Muscle of leg (tissue), 3 donors: ENCODE measurements at regions not wholly inside any gene's neighbourhood (a gene's known extent, or its start where the extent isn't known, plus 50 kb on each side); places are given as distances from the start of the nearest gene placed in this dataset.
A peak's percentile ranks its signal among the peaks of the same experiment; 100 is the strongest.

ENCODE experiments used
- DNase-seq: peaks from one replicate; pipeline ENCODE4 v3.0.0; 2013
- H3K27ac ChIP-seq: one replicate; pipeline ENCODE4 v1.5.1; 2013; ENCODE audit warnings: mild to moderate bottlenecking, low read length, control low read depth
- H3K27me3 ChIP-seq: one replicate; pipeline ENCODE4 v1.6.1; 2013; ENCODE audit warnings: low read length; ENCODE audit not compliant: control insufficient read depth, insufficient read depth
- H3K36me3 ChIP-seq: one replicate; pipeline ENCODE4 v1.6.1; 2013; ENCODE audit warnings: low read length; ENCODE audit not compliant: control insufficient read depth, insufficient read depth
- H3K4me1 ChIP-seq: one replicate; pipeline ENCODE4 v1.6.1; 2013; ENCODE audit warnings: low read length; ENCODE audit not compliant: control insufficient read depth, insufficient read depth
- H3K4me3 ChIP-seq: one replicate; pipeline ENCODE4 v1.5.1; 2013; ENCODE audit warnings: low read length, control low read depth
- H3K9me3 ChIP-seq: replicated peaks from 2 replicates; pipeline ENCODE4 v1.6.1; 2013; ENCODE audit warnings: low read depth, low read length; ENCODE audit not compliant: control insufficient read depth
- WGBS: methylation state at CpG from one replicate; pipeline ENCODE4 v1.1.5; 2013; ENCODE audit warnings: missing lambda C conversion rate; ENCODE audit not compliant: insufficient coverage; 5-methylcytosine and 5-hydroxymethylcytosine counted together

DNA sequence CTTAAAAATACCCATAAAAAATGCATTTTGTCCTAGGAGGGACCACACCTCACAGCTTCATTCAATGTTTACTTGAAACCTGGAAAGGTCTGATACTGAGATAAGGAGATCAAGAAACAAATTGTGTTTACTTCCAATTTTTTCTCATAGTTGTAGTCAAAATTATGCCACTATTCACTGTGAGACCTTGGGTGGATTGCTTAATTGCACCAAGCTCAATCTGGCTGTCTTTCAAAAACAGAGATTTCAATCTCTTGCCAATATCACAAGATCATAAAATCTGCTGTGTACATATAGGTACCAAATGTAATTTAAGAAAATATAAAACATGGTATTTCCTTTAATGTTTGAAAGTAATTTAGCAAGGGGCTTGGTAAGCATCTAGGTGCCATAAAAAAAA, 186.4 kb upstream of the THBS1 start:
- no peak for DNase-seq
- no peak overlapping the region for H3K27ac ChIP-seq
- H3K9me3 ChIP-seq, result no peaks in the 10 kb centered on the region
- H3K27me3 ChIP-seq, result no peaks in the 10 kb centered on the region
- no peaks in the 10 kb centered on the region for H3K36me3 ChIP-seq
- H3K4me3 ChIP-seq, result no peak overlapping the region
- no peaks in the 10 kb centered on the region for H3K4me1 ChIP-seq

DNA sequence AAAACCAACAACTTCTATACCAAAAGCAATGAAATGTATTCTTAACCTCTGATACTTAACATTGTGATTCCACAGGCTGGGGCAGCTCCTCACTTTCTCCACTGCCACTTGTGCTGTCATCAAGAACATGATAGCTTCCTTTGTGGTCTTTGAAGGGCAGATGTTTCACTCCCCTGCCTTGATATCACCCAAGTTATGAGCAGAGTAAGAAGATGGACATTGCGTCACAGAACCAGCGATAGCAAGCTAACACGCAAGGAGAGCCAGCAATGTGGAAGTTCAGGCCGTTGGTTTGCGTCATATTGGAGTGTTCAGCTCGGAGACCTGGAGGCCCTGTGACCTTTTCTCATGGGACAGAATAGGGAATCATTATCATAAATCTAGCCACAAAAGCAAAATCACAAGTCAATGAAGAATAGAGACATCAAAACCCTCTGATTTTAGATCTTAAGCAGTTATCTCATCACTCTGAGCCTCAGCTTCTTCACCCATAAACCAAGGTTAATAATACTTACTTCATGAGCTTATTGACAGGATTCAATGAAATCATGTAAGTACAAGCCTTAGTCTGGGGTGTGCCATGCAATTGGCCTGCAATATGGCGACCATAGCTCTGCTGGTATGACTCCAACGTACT, 183.8 kb upstream of the THBS1 start:
- H3K9me3 ChIP-seq, result no peaks in the 10 kb centered on the region
- H3K4me3 ChIP-seq, result no peak overlapping the region
- no peak overlapping the region for H3K27ac ChIP-seq
- H3K36me3 ChIP-seq, result no peaks in the 10 kb centered on the region
- H3K4me1 ChIP-seq, result no peaks in the 10 kb centered on the region
- no peaks in the 10 kb centered on the region for H3K27me3 ChIP-seq
- DNase-seq, result no peak
- 92% methylated on average over 7 of the region's 8 CpGs for WGBS

DNA sequence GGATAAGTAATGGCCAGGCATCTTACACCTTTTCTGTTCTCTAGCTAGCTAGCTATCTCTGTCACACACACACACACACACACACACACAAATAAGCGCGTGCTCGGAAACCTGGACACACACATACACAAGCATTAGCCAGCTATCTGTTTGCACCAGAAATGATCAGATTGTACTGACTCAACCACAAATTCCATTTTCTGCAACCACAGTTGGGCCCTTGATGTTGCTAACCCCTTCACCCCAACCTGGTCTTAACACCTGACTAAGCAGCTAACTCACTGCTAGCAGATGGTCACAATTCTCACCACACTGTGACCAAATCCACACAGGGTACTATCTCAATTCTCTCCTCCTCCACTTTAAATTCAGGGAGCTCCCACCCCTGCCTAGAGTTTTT, 183.0 kb upstream of the THBS1 start:
- no peaks in the 10 kb centered on the region for H3K27me3 ChIP-seq
- no peak for DNase-seq
- no peaks in the 10 kb centered on the region for H3K36me3 ChIP-seq
- 84% methylated on average over 3 of the region's 3 CpGs for WGBS
- no peaks in the 10 kb centered on the region for H3K4me1 ChIP-seq
- no peak overlapping the region for H3K27ac ChIP-seq
- H3K4me3 ChIP-seq, result no peak overlapping the region
- H3K9me3 ChIP-seq, result no peaks in the 10 kb centered on the region

DNA sequence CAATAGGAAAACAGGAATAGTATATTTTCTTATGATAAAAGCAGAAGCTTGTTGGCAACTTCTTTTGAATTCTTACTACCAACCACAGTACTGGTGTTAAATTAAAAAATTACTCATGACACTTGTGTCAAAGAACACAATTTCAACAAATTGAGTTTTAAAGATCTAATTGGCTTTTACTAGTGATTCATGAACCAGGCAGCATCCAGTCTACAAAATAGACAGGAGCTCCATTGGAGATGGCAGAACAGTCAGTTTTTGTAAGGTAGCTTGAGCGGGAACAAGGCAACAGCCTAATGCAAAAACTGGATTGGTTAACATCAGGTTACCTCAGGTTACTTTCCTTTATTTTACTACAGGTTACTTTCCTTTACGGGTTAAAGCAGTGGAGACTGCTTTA, 181.3 kb upstream of the THBS1 start:
- H3K4me3 ChIP-seq, result no peak overlapping the region
- H3K9me3 ChIP-seq, result no peaks in the 10 kb centered on the region
- no peaks in the 10 kb centered on the region for H3K27me3 ChIP-seq
- no CpG with 5 or more reads among the region's 2 CpGs for WGBS
- no peak overlapping the region for H3K27ac ChIP-seq
- DNase-seq, result no peak
- no peaks in the 10 kb centered on the region for H3K4me1 ChIP-seq
- H3K36me3 ChIP-seq, result no peaks in the 10 kb centered on the region

DNA sequence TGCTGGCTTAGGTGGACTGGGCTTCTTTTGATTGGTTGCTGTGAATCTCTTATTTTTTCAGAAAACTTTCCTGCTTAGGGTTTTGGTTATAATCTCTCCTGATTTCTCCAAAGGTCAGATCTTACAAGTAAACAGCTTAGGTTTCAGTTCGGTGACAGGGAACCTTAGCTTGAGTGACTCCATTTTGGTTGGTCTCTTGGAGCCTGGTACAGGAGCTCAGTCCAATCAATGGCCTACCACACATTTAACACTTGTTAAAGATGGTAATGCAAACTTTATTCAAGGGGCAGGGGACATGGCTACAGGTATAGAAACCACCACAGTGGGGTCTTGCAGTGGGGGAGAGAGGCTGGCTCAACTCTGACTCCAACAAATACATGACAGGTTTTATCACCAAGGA, 180.9 kb upstream of the THBS1 start:
- no CpG with 5 or more reads among the region's 1 CpG for WGBS
- no peaks in the 10 kb centered on the region for H3K36me3 ChIP-seq
- no peak overlapping the region for H3K27ac ChIP-seq
- H3K4me3 ChIP-seq, result no peak overlapping the region
- no peaks in the 10 kb centered on the region for H3K4me1 ChIP-seq
- no peak for DNase-seq
- no peaks in the 10 kb centered on the region for H3K9me3 ChIP-seq
- H3K27me3 ChIP-seq, result no peaks in the 10 kb centered on the region

DNA sequence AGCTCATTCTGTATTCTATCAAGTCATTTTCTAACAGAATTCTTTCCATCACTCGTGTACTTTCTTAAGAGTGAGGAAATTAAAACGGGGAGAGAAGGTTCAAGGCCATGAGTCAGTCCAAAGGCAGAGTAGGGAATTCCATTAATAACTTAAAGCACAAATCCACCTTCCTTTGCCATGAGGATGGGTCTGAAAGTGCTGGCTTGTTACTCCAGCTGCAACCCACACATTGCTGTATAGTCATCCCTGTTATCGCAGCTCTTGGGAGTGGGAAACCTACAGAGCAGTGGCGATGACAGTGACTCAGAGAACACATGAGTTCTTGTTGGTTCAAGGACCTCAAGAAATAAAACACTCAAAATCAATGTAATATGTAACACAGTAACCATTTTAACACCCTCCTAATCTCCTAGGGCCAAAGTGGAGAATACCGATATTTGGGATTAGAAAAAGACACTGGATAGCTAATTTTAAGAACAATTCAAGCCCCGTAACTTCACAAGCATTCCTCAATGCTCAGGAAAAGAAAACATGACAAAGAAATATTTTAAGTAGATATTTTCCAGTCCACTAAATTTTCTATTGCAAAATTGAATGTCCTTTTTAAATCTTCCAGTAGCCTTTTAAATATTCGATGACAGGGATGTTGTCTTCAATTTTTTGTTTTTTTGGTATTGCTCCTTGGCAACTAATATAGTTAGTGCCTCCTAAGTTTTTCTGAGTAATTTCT, 179.9 kb upstream of the THBS1 start:
- no peaks in the 10 kb centered on the region for H3K36me3 ChIP-seq
- no peak for DNase-seq
- WGBS, result no CpG with 5 or more reads among the region's 7 CpGs
- no peaks in the 10 kb centered on the region for H3K9me3 ChIP-seq
- no peak overlapping the region for H3K4me3 ChIP-seq
- no peaks in the 10 kb centered on the region for H3K27me3 ChIP-seq
- H3K4me1 ChIP-seq, result no peaks in the 10 kb centered on the region
- no peak overlapping the region for H3K27ac ChIP-seq

DNA sequence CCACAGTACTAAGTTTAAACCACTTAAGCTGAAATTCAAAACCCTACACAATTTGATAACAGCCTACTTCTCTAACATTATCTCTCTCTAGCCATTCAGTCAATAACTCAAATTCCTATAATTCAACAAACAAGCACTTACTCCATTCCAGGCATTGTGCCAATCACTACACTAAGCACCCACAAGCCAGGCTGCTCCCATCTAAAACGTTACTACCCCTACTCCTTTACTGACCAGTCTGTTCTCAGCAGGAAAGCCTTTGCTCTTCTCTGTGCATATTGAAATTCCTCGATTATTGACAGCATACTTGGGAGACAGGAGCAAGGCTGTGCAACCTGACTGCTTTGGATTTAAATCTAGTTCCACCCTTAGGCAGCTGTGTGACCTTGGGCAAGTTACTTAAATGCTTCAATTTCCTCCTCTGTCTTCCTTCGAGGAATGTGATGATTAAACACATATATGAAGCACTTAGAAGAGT, 177.2 kb upstream of the THBS1 start:
- no peak overlapping the region for H3K27ac ChIP-seq
- 22% methylated on average over 2 of the region's 3 CpGs for WGBS
- H3K4me1 ChIP-seq, result no peaks in the 10 kb centered on the region
- no peaks in the 10 kb centered on the region for H3K36me3 ChIP-seq
- H3K27me3 ChIP-seq, result no peaks in the 10 kb centered on the region
- H3K9me3 ChIP-seq, result no peaks in the 10 kb centered on the region
- no peak overlapping the region for H3K4me3 ChIP-seq
- DNase-seq, result peak; percentile 32

DNA sequence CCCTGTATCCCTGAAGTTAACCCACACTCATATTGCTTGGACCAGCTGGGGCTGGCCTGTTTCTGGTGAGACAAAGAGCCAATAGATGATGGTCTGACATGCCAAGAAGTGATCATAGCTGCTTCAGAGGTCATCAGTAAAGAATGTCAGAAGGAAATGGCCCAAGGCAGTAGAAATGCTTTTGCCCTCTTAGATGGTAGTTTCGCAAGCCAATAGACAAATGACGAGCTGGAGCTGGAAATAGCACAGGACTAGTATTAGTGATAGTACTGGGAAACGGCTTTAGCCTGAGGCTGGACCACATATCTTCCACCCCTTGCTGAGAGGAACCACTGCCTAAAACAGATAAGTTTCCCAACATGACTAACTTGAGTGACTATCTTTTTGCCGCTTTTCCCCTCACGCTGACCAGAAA, 176.1 kb upstream of the THBS1 start:
- no peak for DNase-seq
- H3K4me1 ChIP-seq, result no peaks in the 10 kb centered on the region
- no peaks in the 10 kb centered on the region for H3K27me3 ChIP-seq
- H3K4me3 ChIP-seq, result no peak overlapping the region
- WGBS, result 100% methylated on average over 1 of the region's 5 CpGs
- H3K9me3 ChIP-seq, result no peaks in the 10 kb centered on the region
- H3K27ac ChIP-seq, result no peak overlapping the region
- no peaks in the 10 kb centered on the region for H3K36me3 ChIP-seq

DNA sequence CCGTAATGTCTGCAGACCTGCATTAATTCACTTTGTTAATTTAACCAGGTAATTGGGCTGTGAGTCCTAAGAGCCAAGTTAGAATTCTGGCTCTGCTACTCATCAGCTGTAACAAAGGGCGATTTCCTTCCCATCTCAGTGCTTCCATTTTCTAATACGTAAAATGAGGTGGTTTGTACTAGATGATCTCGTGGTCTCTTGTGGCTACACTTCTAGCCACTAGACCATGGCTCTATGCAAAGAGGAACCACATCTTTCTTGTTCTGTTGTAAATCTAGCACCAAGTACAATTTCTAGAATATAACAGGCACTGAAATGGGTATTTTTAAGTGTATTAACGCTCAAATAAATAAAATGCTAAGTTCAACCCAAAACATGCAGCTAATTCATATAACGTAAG, 174.4 kb upstream of the THBS1 start:
- no peak overlapping the region for H3K4me3 ChIP-seq
- no peaks in the 10 kb centered on the region for H3K9me3 ChIP-seq
- no peak for DNase-seq
- WGBS, result 90% methylated on average over 2 of the region's 6 CpGs
- no peak overlapping the region for H3K27ac ChIP-seq
- H3K36me3 ChIP-seq, result no peaks in the 10 kb centered on the region
- no peaks in the 10 kb centered on the region for H3K27me3 ChIP-seq
- H3K4me1 ChIP-seq, result no peaks in the 10 kb centered on the region

DNA sequence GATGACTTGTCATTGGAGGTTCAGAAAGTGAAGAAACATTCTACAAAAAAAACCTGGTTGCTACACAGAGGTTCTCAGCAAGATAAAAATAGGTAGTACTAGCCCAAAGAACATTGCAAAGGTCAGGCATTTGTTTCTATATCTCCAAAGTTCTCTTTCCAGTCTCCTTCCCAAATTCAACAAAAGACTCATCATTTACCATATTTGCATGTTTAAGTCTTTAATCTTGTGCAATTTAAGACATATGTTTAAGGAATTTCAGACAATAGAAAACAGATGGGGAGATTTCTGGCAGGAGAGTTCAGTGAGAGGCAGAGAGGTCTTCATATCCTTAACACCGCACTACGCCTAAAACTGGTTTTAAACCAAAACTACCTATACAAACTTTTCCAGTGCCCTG, 173.8 kb upstream of the THBS1 start:
- DNase-seq, result peak; percentile 88

More for the DNA sequence above, 173.8 kb upstream of the THBS1 start:
- H3K4me3 ChIP-seq, result no peak overlapping the region
- no peaks in the 10 kb centered on the region for H3K27me3 ChIP-seq
- no peaks in the 10 kb centered on the region for H3K9me3 ChIP-seq
- H3K27ac ChIP-seq, result no peak overlapping the region
- H3K4me1 ChIP-seq, result no peaks in the 10 kb centered on the region
- no peaks in the 10 kb centered on the region for H3K36me3 ChIP-seq
- no CpG with 5 or more reads among the region's 2 CpGs for WGBS
